NCI-H2171 (cell line): ENCODE measurements at regions not wholly inside any gene's neighbourhood (a gene's known extent, or its start where the extent isn't known, plus 50 kb on each side); places are given as distances from the start of the nearest gene placed in this dataset.

ENCODE experiments used
- DNase-seq: peaks from one replicate; lab custom pipeline; 2025; lab: John Stamatoyannopoulos, UW

GRCh38 chr6:19153270-19153980 is 683.7 kb upstream of the ID4 start:
- DNase-seq: no peak

- DNase-seq: no peak
Observed at GRCh38 chr6:19153981-19154295, 683.2 kb upstream of the ID4 start.

- DNase-seq: no peak
Observed at GRCh38 chr6:19156443-19156842, 680.7 kb upstream of the ID4 start.

GRCh38 chr6:19157486-19157885 is 679.7 kb upstream of the ID4 start:
- DNase-seq: no peak

GRCh38 chr6:19158586-19158985 is 678.6 kb upstream of the ID4 start:
- DNase-seq: no peak

GRCh38 chr6:19159089-19159488 is 678.1 kb upstream of the ID4 start:
- DNase-seq: no peak

- no peak for DNase-seq
Observed at GRCh38 chr6:19159561-19159960, 677.6 kb upstream of the ID4 start.

- DNase-seq: no peak
Observed at GRCh38 chr6:19160081-19160730, 677.0 kb upstream of the ID4 start.

- DNase-seq: no peak
Observed at GRCh38 chr6:19167251-19167650, 669.9 kb upstream of the ID4 start.

- no peak for DNase-seq
Observed at GRCh38 chr6:19169366-19169765, 667.8 kb upstream of the ID4 start.

GRCh38 chr6:19175023-19175422 is 662.1 kb upstream of the ID4 start:
- DNase-seq: no peak

GRCh38 chr6:19180348-19181072 is 656.7 kb upstream of the ID4 start:
- DNase-seq: no peak

- no peak for DNase-seq
Observed at GRCh38 chr6:19181211-19181610, 656.0 kb upstream of the ID4 start.

- no peak for DNase-seq
Observed at GRCh38 chr6:19193624-19194023, 643.5 kb upstream of the ID4 start.

- no peak for DNase-seq
Observed at GRCh38 chr6:19204445-19204844, 632.7 kb upstream of the ID4 start.

GRCh38 chr6:19205076-19205475 is 632.1 kb upstream of the ID4 start:
- DNase-seq: no peak

GRCh38 chr6:19209202-19209601 is 628.0 kb upstream of the ID4 start:
- no peak for DNase-seq

- DNase-seq: no peak
Observed at GRCh38 chr6:19210849-19211590, 626.1 kb upstream of the ID4 start.

- DNase-seq: no peak
Observed at GRCh38 chr6:19214231-19214630, 622.9 kb upstream of the ID4 start.

- DNase-seq: no peak
Observed at GRCh38 chr6:19219931-19220330, 617.2 kb upstream of the ID4 start.

- DNase-seq: no peak
Observed at GRCh38 chr6:19231878-19232561, 605.1 kb upstream of the ID4 start.

- DNase-seq: no peak
Observed at GRCh38 chr6:19245656-19246055, 591.5 kb upstream of the ID4 start.
